GM13977 (cell line): ENCODE measurements at regions not wholly inside any gene's neighbourhood (a gene's known extent, or its start where the extent isn't known, plus 50 kb on each side); places are given as distances from the start of the nearest gene placed in this dataset.

Experiments
- DNase-seq: peaks from one replicate; pipeline ENCODE4 v3.0.0; 2012; ENCODE audit warnings: low spot score
- in situ Hi-C: fragments of 300-500 bp; cut with MboI; formaldehyde crosslinking; loops from one replicate; pipeline ENCODE4 v1.12.0; 2022; ENCODE audit warnings: low sequenced_read_pairs, low pct_unique_long_range_greater_than_20kb, mixed read lengths, inconsistent platforms; ENCODE audit not compliant: unreplicated experiment
- TF ChIP-seq, protein P1 (sequence below): IDR thresholded peaks from 2 replicates; pipeline ENCODE4 v1.5.1; 2012; ENCODE audit warnings: mild to moderate bottlenecking, control low read depth; ENCODE audit not compliant: insufficient read depth; ENCODE audit errors: extremely low read depth, missing control alignments

DNA sequence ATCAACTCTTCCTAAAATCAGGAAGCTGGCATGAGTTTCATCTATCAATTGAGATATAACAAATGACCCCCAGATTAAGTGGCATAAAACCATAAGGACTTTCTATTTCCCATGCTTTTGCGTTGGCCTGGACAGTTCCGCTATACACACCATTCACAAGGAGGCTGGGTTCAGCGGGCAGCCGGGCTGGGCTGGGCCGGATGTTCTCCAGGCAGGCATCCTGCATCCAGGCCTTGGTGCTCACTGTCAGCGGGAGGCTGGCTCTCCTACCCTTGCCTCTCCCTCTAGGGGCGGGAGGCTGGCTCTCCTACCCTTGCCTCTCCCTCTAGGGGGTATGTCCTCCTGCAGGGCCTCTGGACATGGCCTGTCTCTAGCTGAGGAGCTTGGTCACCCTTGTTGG is 266.0 kb upstream of the ARRDC4 start:
- DNase-seq, result no peak
- in situ Hi-C loops, result no loop called here
- TF ChIP-seq, protein P1, sequence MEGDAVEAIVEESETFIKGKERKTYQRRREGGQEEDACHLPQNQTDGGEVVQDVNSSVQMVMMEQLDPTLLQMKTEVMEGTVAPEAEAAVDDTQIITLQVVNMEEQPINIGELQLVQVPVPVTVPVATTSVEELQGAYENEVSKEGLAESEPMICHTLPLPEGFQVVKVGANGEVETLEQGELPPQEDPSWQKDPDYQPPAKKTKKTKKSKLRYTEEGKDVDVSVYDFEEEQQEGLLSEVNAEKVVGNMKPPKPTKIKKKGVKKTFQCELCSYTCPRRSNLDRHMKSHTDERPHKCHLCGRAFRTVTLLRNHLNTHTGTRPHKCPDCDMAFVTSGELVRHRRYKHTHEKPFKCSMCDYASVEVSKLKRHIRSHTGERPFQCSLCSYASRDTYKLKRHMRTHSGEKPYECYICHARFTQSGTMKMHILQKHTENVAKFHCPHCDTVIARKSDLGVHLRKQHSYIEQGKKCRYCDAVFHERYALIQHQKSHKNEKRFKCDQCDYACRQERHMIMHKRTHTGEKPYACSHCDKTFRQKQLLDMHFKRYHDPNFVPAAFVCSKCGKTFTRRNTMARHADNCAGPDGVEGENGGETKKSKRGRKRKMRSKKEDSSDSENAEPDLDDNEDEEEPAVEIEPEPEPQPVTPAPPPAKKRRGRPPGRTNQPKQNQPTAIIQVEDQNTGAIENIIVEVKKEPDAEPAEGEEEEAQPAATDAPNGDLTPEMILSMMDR, result no peak

DNA sequence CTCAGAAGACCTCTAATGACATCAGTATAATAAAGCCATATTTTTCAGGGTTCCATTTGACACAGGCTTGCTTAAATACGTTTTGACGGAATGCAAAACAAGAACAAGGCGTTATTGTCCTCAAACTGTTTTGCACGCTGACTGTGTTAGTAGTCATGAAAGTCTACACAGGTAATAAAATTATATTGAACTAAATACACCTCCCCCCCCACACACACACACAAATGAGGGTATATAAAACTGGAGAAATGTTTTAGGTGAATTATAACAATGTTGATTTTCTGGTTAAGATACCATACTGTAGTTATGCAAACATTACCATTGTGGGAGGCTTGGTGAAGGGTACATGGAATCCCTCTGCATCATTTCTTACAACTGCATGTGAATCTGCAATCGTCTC is 257.1 kb upstream of the ARRDC4 start:
- TF ChIP-seq, protein P1, result no peak
- DNase-seq, result no peak
- in situ Hi-C loops, result no loop called here

DNA sequence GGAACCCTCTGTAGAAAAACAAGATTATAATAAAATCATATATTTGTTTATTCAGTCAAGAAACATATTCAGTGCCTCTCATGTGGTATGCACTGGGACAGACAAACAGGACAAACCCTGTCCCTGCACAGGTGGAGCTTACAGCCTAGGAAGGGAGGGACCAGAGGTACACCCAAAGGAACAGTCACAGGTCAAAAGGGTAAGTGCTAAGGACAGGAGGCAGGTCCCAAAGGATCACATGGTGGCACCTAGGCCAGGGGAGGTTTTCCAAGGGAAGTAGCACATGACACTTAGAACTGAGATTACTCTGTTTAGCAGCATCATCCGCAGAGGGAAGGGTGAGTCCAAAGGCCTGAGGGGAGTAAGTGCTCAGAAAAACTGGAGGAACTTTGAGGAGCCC is 254.4 kb upstream of the ARRDC4 start:
- in situ Hi-C loops, result no loop called here
- DNase-seq, result no peak
- TF ChIP-seq, protein P1, result no peak

DNA sequence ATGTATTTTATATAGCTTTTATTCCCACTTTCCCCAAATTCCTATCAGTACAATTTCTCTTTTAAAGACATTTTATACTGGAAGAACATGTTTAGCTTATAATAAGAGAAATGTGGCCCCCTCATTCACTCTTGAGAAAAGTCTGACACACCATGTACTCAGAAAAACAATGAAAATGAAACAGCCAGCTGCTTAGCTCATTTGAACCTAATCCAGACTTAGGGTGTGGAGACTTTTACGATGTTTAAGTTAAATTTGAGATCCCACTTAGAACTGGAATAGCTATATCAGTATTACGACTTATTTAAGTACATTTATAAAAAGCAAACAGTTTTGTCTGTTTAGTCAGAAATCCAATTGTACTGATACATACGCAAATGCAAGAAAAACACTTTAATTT is 252.3 kb upstream of the ARRDC4 start:
- TF ChIP-seq, protein P1, result no peak
- in situ Hi-C loops, result no loop called here
- DNase-seq, result no peak

DNA sequence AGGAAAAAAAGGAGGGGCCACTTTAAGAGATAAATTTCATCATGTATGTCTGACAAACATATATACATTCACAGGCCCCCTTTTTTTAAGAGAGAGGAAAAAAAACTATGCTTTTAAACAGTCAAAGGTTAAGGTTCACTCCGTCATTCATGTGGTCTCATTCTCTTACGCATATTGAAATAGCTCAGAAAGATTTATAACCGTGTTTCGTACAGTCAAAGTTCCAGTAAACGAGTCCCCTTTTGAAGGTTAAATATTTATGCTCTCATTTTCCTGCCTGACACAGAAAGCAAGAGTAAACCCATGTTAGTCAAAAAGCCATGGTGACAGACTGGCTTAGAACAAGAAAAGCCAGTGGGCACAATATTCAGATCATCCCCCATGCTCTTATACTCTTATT is 248.0 kb upstream of the ARRDC4 start:
- no peak for DNase-seq
- in situ Hi-C loops, result no loop called here
- TF ChIP-seq, protein P1, result no peak

DNA sequence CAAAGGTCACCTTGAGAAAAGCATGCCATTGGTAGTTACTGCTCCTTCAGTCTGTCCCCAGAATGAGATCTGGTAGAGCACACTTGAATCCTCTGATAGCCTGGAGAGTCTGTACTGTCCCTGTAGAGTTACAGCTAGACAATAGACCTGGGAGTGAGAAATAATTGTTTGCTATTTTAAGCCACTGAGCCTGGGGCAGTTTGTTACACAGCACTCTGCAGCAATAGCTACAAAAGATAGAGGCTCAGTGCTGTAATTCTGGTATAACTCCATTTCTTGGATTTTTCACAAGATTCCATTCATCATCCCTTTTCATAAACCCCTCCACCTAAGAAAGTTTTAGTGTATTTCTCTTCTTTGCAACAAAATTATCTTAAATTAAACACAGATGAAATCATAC is 242.7 kb upstream of the ARRDC4 start:
- no peak for DNase-seq
- TF ChIP-seq, protein P1, result no peak
- in situ Hi-C loops, result no loop called here

DNA sequence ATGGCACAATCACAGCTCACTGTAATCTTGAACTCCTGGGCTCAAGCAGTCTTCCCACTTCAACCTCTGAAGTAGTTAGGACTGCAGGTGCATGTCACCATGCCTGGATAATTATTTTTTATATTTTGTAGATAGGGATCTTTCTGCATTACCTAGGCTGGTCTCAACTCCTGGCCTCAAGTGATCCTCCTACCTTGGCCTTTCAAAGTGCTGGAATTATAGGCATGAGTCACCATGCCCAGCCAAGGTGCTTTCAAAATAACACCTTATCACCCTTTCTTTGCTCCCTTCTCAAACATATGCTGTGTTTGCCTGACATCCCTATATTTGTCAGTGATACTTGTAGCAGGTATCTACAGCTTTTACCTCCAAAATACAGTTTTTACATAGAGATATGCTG is 242.0 kb upstream of the ARRDC4 start:
- TF ChIP-seq, protein P1, result no peak
- in situ Hi-C loops, result no loop called here
- DNase-seq, result no peak
